ENCODE measurements at regions not wholly inside any gene's neighbourhood (a gene's known extent, or its start where the extent isn't known, plus 50 kb on each side); places are given as distances from the start of the nearest gene placed in this dataset.

GRCh38 chr12:125193376-125194152 is 128.3 kb downstream of the AACS start:
- ATAC-seq = no peak
- intact Hi-C loops (cut with DNase I) = no loop called here
- DNase-seq = no peak

GRCh38 chr12:125194163-125194773 is 129.0 kb downstream of the AACS start:
- DNase-seq = no peak
- peak in 1 of 2 donors; percentile 38 for ATAC-seq
- intact Hi-C loops (cut with DNase I) = no loop called here

GRCh38 chr12:125194987-125195386 is 129.8 kb downstream of the AACS start:
- DNase-seq (no peak), ATAC-seq (no peak)
- intact Hi-C loops (cut with DNase I) = no loop called here

GRCh38 chr12:125197326-125197725 is 132.1 kb downstream of the AACS start:
- no peak for ATAC-seq
- no peak for DNase-seq
- intact Hi-C loops (cut with DNase I) = no loop called here

- DNase-seq (no peak), ATAC-seq (no peak)
- intact Hi-C loops (cut with DNase I) = no loop called here
Observed at GRCh38 chr12:125198652-125199051, 133.4 kb downstream of the AACS start.

- intact Hi-C loops (cut with DNase I) = no loop called here
- no peak for DNase-seq
- ATAC-seq = no peak
Observed at GRCh38 chr12:125201090-125201489, 135.9 kb downstream of the AACS start.

- DNase-seq (no peak), ATAC-seq (no peak)
- intact Hi-C loops (cut with DNase I) = no loop called here
Observed at GRCh38 chr12:125201940-125202339, 136.7 kb downstream of the AACS start.

GRCh38 chr12:125202421-125202820 is 137.2 kb downstream of the AACS start:
- ATAC-seq (no peak), DNase-seq (no peak)
- intact Hi-C loops (cut with DNase I) = no loop called here

GRCh38 chr12:125203145-125203765 is 138.0 kb downstream of the AACS start:
- ATAC-seq (no peak), DNase-seq (no peak)
- intact Hi-C loops (cut with DNase I) = no loop called here

GRCh38 chr12:125205386-125205785 is 140.2 kb downstream of the AACS start:
- no peak for ATAC-seq
- no peak for DNase-seq
- intact Hi-C loops (cut with DNase I) = no loop called here

GRCh38 chr12:125206711-125207110 is 141.5 kb downstream of the AACS start:
- DNase-seq (no peak), ATAC-seq (no peak)
- intact Hi-C loops (cut with DNase I) = no loop called here

- DNase-seq (no peak), ATAC-seq (no peak)
- intact Hi-C loops (cut with DNase I) = no loop called here
Observed at GRCh38 chr12:125208334-125208733, 143.1 kb downstream of the AACS start.

GRCh38 chr12:125208942-125209341 is 143.7 kb downstream of the AACS start:
- ATAC-seq = no peak
- no peak for DNase-seq
- intact Hi-C loops (cut with DNase I) = no loop called here

GRCh38 chr12:125210104-125210755 is 145.0 kb downstream of the AACS start:
- DNase-seq (no peak), ATAC-seq (no peak)
- intact Hi-C loops (cut with DNase I) = no loop called here

- intact Hi-C loops (cut with DNase I) = no loop called here
- DNase-seq (no peak), ATAC-seq (no peak)
Observed at GRCh38 chr12:125211464-125211863, 146.2 kb downstream of the AACS start.

GRCh38 chr12:125214289-125214688 is 149.1 kb downstream of the AACS start:
- DNase-seq (no peak), ATAC-seq (no peak)
- intact Hi-C loops (cut with DNase I) = no loop called here

GRCh38 chr12:125216756-125217155 is 151.5 kb downstream of the AACS start:
- no peak for ATAC-seq
- DNase-seq = no peak
- intact Hi-C loops (cut with DNase I) = no loop called here

GRCh38 chr12:125217308-125217707 is 152.1 kb downstream of the AACS start:
- ATAC-seq (no peak), DNase-seq (no peak)
- intact Hi-C loops (cut with DNase I) = no loop called here

GRCh38 chr12:125218952-125219351 is 153.7 kb downstream of the AACS start:
- DNase-seq = no peak
- no peak for ATAC-seq
- intact Hi-C loops (cut with DNase I) = no loop called here
